Tibial artery (tissue), 4 donors: ENCODE measurements at regions not wholly inside any gene's neighbourhood (a gene's known extent, or its start where the extent isn't known, plus 50 kb on each side); places are given as distances from the start of the nearest gene placed in this dataset.

Experiments used
- DNase-seq, 2 donors: peaks; one replicate each; pipeline ENCODE4 v3.0.0-alpha.2; 2019
- H3K27ac ChIP-seq, 2 donors: fragments of 200-600 bp; sonication (generic) in 1 of 2; 1 replicate in 1 of 2; 2 replicates in 1 of 2; pipeline ENCODE4 v1.5.1; 2018 to 2019; ENCODE audit warnings: mild to moderate bottlenecking in 1 of 2
- H3K27me3 ChIP-seq, 2 donors: fragments of 200-600 bp; sonication (generic) in 1 of 2; one replicate each; pipeline versions ENCODE4 v1.5.1 to v1.6.0; 2016 to 2019
- H3K36me3 ChIP-seq, 3 donors: fragments of 200-600 bp; sonication (generic) in 2 of 3; one replicate each; pipeline ENCODE4 v1.5.1; 2016 to 2019; ENCODE audit warnings: mild to moderate bottlenecking in 2 of 3
- H3K4me1 ChIP-seq, 4 donors: fragments of 200-600 bp; sonication (generic) in 2 of 4; 1 replicate in 3 of 4; 2 replicates in 1 of 4; pipeline ENCODE4 v1.5.1; 2016 to 2019
- H3K4me3 ChIP-seq, 2 donors: fragments of 200-600 bp; sonication (generic) in 1 of 2; 1 replicate in 1 of 2; 2 replicates in 1 of 2; pipeline ENCODE4 v1.5.1; 2018 to 2019; ENCODE audit warnings: mild to moderate bottlenecking in 2 of 2
- H3K9me3 ChIP-seq, 3 donors: fragments of 200-600 bp; sonication (generic) in 1 of 3; one replicate each; pipeline ENCODE4 v1.5.1; 2016 to 2019
- CTCF ChIP-seq, 2 experiments: fragments of 200-600 bp in 1 of 2; fragments of 450-650 bp in 1 of 2; IDR thresholded peaks; one replicate each; pipeline ENCODE4 v1.5.1; 2017 to 2019; ENCODE audit warnings: antibody characterized with exemption in 2 of 2, mild to moderate bottlenecking in 1 of 2, moderate library complexity in 1 of 2
- intact Hi-C: fragments of 100-400 bp; cut with DNase I; formaldehyde crosslinking; loops from one replicate; pipeline ENCODE4 v1.15.0; 2023; ENCODE audit warnings: low total_unique reads

- Histone ChIP-seq H3K4me1 (no peaks in the 10 kb centered on the region), H3K4me3 (no peak overlapping the region), H3K27me3 (no peaks in the 10 kb centered on the region), H3K9me3 (no peaks in the 10 kb centered on the region), H3K36me3 (peaks cover 0 to 3% (median 0%) of the 10 kb centered on the region in 3 donors), H3K27ac (no peak overlapping the region)
- TF ChIP-seq CTCF (IDR thresholded peaks at IDR 0.05) = no peak
- intact Hi-C loops = no loop called here
- no peak for DNase-seq
Measured at GRCh38 chr4:20496068-20496467, 204.2 kb upstream of the PACRGL start.

- intact Hi-C loops = no loop called here
Measured at GRCh38 chr4:20504146-20504545, 196.1 kb upstream of the PACRGL start.

GRCh38 chr4:20505927-20506326 lies 194.3 kb upstream of the PACRGL start:
- intact Hi-C loops = no loop called here
- Histone ChIP-seq H3K27me3 (no peaks in the 10 kb centered on the region), H3K36me3 (no peaks in the 10 kb centered on the region), H3K4me3 (no peak overlapping the region), H3K4me1 (no peaks in the 10 kb centered on the region), H3K9me3 (no peaks in the 10 kb centered on the region), H3K27ac (no peak overlapping the region)
- TF ChIP-seq CTCF (IDR thresholded peaks at IDR 0.05) = no peak
- no peak for DNase-seq

More at GRCh38 chr4:20504146-20504545, 196.1 kb upstream of the PACRGL start:
- H3K4me3 ChIP-seq = no peak overlapping the region
- H3K27ac ChIP-seq = no peak overlapping the region
- no peaks in the 10 kb centered on the region for H3K36me3 ChIP-seq
- H3K4me1 ChIP-seq = no peaks in the 10 kb centered on the region
- H3K9me3 ChIP-seq = no peaks in the 10 kb centered on the region
- DNase-seq = no peak
- no peaks in the 10 kb centered on the region for H3K27me3 ChIP-seq
- no peak for TF ChIP-seq CTCF (IDR thresholded peaks at IDR 0.05)

- H3K4me3 ChIP-seq = no peak overlapping the region
- H3K36me3 ChIP-seq = no peaks in the 10 kb centered on the region
- H3K9me3 ChIP-seq = no peaks in the 10 kb centered on the region
- no peak for DNase-seq
- H3K4me1 ChIP-seq = peaks cover 0 to 8% (median 0%) of the 10 kb centered on the region in 4 donors
- TF ChIP-seq CTCF (IDR thresholded peaks at IDR 0.05) = no peak
- no peak overlapping the region for H3K27ac ChIP-seq
- intact Hi-C loops = no loop called here
- H3K27me3 ChIP-seq = no peaks in the 10 kb centered on the region
Measured at GRCh38 chr4:20506827-20507226, 193.4 kb upstream of the PACRGL start.

GRCh38 chr4:20509315-20509714 lies 190.9 kb upstream of the PACRGL start:
- H3K27ac ChIP-seq = no peak overlapping the region
- H3K9me3 ChIP-seq = no peaks in the 10 kb centered on the region
- intact Hi-C loops = no loop called here
- H3K4me3 ChIP-seq = no peak overlapping the region
- H3K36me3 ChIP-seq = no peaks in the 10 kb centered on the region
- H3K4me1 ChIP-seq = peaks cover 0 to 14% (median 0%) of the 10 kb centered on the region in 4 donors
- H3K27me3 ChIP-seq = no peaks in the 10 kb centered on the region
- no peak for TF ChIP-seq CTCF (IDR thresholded peaks at IDR 0.05)
- DNase-seq = no peak
